K562 (cell line): ENCODE measurements at regions not wholly inside any gene's neighbourhood (a gene's known extent, or its start where the extent isn't known, plus 50 kb on each side); places are given as distances from the start of the nearest gene placed in this dataset.

Source experiments
- CCNT2 ChIP-seq: IDR thresholded peaks from 2 replicates; pipeline ENCODE4 v1.6.1; 2011; ENCODE audit warnings: borderline replicate concordance, low read depth, mild to moderate bottlenecking, moderate library complexity, mixed read lengths, low read length; ENCODE audit not compliant: insufficient read length; ENCODE audit errors: extremely low read depth
- CHD7 ChIP-seq: fragments of 200-600 bp; sonication (generic); IDR thresholded peaks from one replicate; pipeline ENCODE4 v1.6.1; 2012; ENCODE audit warnings: mild to moderate bottlenecking, low read depth, low read length, inconsistent platforms
- ZNF586 ChIP-seq: fragments of 450-650 bp; formaldehyde crosslinking; conservative IDR thresholded peaks from 2 replicates; pipeline ENCODE4 v1.4.0; 2020; ENCODE audit warnings: mild to moderate bottlenecking, moderate library complexity

DNA sequence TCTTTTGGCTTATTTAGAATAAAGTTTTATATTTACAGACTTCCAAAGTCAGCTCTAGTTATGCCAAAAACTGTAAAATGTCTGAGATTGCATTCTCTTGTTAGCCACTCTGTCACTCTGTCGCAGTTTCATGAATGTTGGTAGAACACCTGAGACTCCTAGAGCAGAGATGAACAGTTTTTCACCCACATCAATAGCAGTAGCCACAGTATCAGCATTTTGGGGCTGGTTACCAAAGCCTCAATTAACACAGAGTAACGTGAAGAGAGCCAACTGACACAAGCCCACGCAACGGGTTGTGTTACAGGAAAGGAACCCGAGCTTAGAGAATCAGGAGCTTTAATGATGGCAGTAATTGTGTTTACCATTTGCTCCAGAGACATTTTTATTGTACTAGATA, 443.0 kb upstream of the SLC39A10 start (continued):
- TF ChIP-seq CHD7, result no peak
- TF ChIP-seq ZNF586 (CRISPR knock-in tag), result no peak
- no peak for TF ChIP-seq CCNT2
